Adipocyte (in vitro differentiated cells): ENCODE measurements at regions not wholly inside any gene's neighbourhood (a gene's known extent, or its start where the extent isn't known, plus 50 kb on each side); places are given as distances from the start of the nearest gene placed in this dataset.
A peak's percentile ranks its signal among the peaks of the same experiment; 100 is the strongest.

ENCODE experiments used
- DNase-seq: peaks from one replicate; pipeline ENCODE4 v3.0.0-alpha.2; 2015; ENCODE audit warnings: low read depth
- H3K27me3 ChIP-seq: replicated peaks from 2 replicates; pipeline ENCODE4 v1.7.0; 2013; ENCODE audit warnings: mild to moderate bottlenecking, low read length, moderate library complexity; ENCODE audit not compliant: control insufficient read depth, insufficient read depth
- H3K36me3 ChIP-seq: 2 replicates; pipeline ENCODE4 v1.7.0; 2013; ENCODE audit warnings: low read length, mild to moderate bottlenecking, moderate library complexity; ENCODE audit not compliant: control insufficient read depth, insufficient read depth, severe bottlenecking
- H3K4me1 ChIP-seq: 2 replicates; pipeline ENCODE4 v1.7.0; 2013; ENCODE audit warnings: mild to moderate bottlenecking, low read length, moderate library complexity; ENCODE audit not compliant: control insufficient read depth, insufficient read depth
- H3K4me3 ChIP-seq: 2 replicates; pipeline ENCODE4 v1.7.0; 2013; ENCODE audit warnings: mild to moderate bottlenecking, low read length, moderate library complexity
- H3K9ac ChIP-seq: 2 replicates; pipeline ENCODE4 v1.7.0; 2013; ENCODE audit warnings: mild to moderate bottlenecking, low read length, moderate library complexity
- H3K9me3 ChIP-seq: 2 replicates; pipeline ENCODE4 v1.7.0; 2013; ENCODE audit warnings: mild to moderate bottlenecking, low read length, moderate library complexity; ENCODE audit not compliant: control insufficient read depth

DNA sequence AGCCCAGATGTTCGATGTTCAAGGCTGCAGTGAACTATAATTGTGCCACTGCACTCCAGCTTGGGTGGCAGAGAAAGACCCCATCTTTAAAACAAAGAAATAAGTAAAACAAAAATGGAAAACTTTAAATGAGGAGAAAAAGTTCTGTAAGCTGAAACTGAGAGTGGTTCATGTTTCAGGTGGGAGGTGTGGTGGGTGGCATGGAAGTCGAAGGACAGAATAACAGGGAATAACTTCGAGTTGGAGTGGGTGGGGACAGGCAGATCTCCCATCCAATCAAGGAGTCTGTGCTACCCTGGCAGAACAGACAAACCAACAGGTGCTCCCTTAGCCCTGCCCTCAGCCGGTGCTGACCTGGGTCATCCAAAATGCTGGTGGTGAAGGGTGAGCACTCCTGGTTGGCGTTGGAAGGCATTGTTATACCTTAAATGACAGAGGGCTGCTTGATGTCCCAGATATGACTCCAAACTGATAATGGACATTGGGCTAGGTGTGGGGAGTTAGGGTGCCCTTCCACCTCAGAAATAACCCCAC lies 328.4 kb downstream of the DYSF start:
- no peak for DNase-seq
- Histone ChIP-seq H3K9me3 (no peaks in the 10 kb centered on the region), H3K4me3 (no peak overlapping the region), H3K9ac (no peak overlapping the region), H3K36me3 (no peaks in the 10 kb centered on the region), H3K27me3 (peaks cover 14% of the 10 kb centered on the region), H3K4me1 (peaks cover 15% of the 10 kb centered on the region)

DNA sequence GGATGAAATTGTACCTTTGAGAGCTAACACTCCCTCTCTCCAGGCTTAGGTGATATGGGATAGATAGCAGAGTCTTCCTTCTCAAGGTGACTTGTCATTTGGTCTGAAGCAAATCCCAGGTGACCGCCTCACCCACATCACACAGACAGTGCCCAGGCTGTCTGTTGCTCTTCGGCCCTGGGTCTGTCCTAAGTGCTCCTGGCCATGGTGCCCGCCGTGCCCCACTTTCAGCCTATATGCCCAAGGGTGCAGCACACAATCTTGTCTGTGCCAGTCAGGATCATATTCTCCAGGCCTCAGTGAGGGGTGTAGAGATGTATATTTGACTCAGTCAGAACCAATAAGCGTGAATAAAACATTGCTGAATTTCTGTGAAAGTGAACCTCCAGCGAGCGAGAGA lies 326.8 kb downstream of the DYSF start:
- H3K9ac ChIP-seq = no peak overlapping the region
- H3K36me3 ChIP-seq = no peaks in the 10 kb centered on the region
- H3K9me3 ChIP-seq = no peaks in the 10 kb centered on the region
- peaks cover 12% of the 10 kb centered on the region for H3K4me1 ChIP-seq
- DNase-seq = no peak
- peaks cover 14% of the 10 kb centered on the region for H3K27me3 ChIP-seq
- H3K4me3 ChIP-seq = no peak overlapping the region

DNA sequence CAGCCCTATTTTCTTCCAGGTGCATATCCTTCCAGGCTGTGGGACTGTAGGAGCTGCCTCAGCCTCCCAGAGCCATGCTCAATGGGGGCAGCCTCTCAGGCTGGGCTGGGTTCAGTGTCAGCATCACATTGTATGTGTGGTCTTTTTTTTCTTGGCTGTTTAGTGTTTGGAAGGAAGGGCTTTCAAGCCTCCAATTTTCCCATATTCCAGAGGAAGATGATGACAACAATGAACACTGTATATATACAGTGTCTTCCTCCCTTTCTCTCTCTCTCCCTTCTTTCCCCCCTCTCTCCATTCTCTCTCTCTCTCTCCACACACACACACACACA lies 326.4 kb downstream of the DYSF start:
- peaks cover 8% of the 10 kb centered on the region for H3K4me1 ChIP-seq
- peaks cover 14% of the 10 kb centered on the region for H3K27me3 ChIP-seq
- H3K9me3 ChIP-seq = no peaks in the 10 kb centered on the region
- no peak overlapping the region for H3K4me3 ChIP-seq
- H3K9ac ChIP-seq = no peak overlapping the region
- no peak for DNase-seq
- H3K36me3 ChIP-seq = no peaks in the 10 kb centered on the region

DNA sequence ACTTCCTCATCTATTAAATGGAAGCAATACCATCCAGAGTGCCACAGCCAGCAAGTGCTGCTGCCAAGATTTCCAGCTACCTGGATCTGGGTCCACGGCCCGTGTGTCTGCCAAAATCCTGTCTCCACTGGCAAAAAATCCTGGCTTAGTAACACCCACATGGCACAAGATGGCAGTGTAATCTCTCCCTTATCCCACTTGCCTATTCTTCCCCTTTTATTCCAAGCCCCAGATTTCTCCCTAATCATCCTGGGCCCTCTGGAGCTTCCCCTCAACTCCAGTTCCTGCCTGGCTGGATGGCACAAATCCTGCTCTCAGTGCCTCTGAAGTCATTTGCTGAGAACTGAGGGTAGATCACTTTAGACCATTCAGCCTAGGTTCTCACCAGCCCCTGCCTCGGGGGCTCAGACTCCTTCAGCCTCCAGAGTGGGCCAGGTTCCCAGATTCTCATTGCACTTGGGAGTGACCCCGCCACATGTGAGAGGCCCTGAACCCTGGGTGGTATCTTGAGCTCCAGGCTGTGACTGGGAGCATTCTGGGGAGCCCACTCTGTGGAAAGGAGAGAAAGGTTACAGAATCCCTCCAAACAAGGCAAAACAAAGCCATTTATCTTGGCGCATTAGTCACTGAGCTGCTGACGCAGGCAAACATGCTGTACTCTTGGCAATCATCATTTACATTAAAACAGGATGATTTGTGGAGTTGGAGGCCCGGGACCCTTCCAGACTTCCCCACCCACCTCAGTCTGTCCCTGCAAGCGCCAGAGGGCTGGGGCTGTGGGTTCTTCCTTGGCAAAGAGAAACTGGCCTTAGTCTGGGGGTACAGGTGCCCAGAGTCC lies 325.8 kb downstream of the DYSF start:
- H3K9me3 ChIP-seq = no peaks in the 10 kb centered on the region
- H3K36me3 ChIP-seq = no peaks in the 10 kb centered on the region
- H3K4me1 ChIP-seq = peaks cover 7% of the 10 kb centered on the region
- H3K4me3 ChIP-seq = no peak overlapping the region
- H3K27me3 ChIP-seq = peaks cover 14% of the 10 kb centered on the region
- no peak overlapping the region for H3K9ac ChIP-seq
- DNase-seq = peak; percentile 31

DNA sequence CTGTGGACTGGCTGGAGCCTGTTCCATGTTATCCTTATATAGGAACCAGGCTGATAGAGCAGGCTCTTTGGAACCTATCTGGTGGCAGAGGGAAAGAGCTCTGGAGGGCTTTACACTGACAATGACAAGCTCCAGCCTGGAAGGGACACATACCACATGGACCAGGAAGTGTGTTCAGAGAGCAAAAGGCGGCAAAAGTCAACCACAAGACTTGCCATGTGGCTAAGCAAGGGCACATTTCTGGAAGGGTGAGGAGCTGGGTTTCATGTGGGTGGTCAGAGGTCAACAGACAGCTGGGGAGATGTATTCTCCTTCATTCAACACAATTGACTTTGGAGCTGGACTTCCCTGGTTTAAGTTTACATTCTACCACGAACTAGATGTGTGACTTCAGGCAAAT lies 325.2 kb downstream of the DYSF start:
- Histone ChIP-seq H3K4me1 (peaks cover 7% of the 10 kb centered on the region), H3K4me3 (no peak overlapping the region), H3K36me3 (no peaks in the 10 kb centered on the region), H3K9me3 (no peaks in the 10 kb centered on the region), H3K9ac (no peak overlapping the region), H3K27me3 (peaks cover 14% of the 10 kb centered on the region)
- no peak for DNase-seq

DNA sequence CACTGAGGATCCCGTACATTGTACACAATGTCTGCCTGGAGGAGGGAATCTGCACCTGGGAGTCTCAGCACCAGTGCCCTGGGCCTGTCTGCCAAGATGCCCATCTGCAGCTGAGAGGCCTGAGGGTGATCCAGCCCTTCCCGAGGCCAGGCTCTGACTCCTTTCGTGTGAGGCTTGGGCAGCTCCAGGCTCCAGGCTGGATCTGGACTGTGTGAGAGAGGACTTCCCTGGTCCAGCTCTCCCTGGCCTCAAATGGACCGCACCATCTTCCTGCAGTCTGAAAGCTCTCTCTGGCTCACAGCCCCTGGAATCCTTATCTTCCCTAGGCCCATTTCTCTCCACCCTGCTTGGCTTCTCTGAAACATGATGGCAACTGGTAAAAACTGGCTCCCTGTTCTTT lies 324.6 kb downstream of the DYSF start:
- no peak for DNase-seq
- no peaks in the 10 kb centered on the region for H3K9me3 ChIP-seq
- H3K36me3 ChIP-seq = no peaks in the 10 kb centered on the region
- H3K9ac ChIP-seq = no peak overlapping the region
- H3K4me3 ChIP-seq = no peak overlapping the region
- H3K27me3 ChIP-seq = peaks cover 14% of the 10 kb centered on the region
- peaks cover 7% of the 10 kb centered on the region for H3K4me1 ChIP-seq

DNA sequence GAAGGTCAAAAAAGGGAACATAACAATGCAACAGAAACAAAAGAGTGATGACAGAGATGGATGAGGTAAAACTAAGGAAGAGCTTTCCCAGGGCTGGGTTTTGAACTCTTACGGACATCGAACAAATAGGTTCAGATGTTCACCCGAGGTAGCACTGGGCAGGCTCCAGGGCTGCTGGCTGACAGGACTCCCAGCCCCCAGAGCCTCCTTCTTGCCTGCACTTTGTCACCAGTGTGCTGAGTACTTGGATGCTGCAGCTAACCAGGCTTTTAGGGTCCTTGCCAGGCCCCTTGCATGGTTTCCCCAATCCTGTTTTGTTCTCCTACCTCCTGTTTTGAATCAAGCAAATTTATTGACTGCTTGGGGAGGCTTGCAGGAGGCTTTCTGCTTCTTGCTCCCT lies 322.9 kb downstream of the DYSF start:
- Histone ChIP-seq H3K9me3 (peaks cover 10% of the 10 kb centered on the region), H3K4me3 (no peak overlapping the region), H3K9ac (no peak overlapping the region), H3K27me3 (peaks cover 4% of the 10 kb centered on the region), H3K4me1 (peaks cover 7% of the 10 kb centered on the region), H3K36me3 (no peaks in the 10 kb centered on the region)
- DNase-seq = no peak

DNA sequence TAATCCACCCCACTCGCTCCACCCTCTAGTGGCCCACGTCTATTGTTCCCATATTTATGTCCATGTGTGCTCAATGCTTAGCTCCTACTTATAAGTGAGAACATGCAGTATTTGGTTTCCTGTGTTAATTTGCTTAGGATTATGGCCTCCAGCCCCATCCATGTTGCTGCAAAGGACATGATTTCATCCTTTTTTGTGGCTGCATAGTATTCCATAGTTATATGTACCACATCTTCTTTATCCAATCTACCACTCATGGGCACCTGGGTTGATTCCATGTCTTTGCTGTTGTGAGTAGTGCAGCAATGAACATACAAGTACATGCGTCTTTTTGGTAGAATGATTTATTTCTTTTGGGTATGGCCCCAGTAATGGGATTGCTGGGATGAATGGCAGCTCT lies 319.9 kb downstream of the DYSF start:
- no peaks in the 10 kb centered on the region for H3K27me3 ChIP-seq
- H3K9me3 ChIP-seq = peaks cover 22% of the 10 kb centered on the region
- no peak overlapping the region for H3K9ac ChIP-seq
- DNase-seq = no peak
- no peaks in the 10 kb centered on the region for H3K4me1 ChIP-seq
- H3K4me3 ChIP-seq = no peak overlapping the region
- no peaks in the 10 kb centered on the region for H3K36me3 ChIP-seq

DNA sequence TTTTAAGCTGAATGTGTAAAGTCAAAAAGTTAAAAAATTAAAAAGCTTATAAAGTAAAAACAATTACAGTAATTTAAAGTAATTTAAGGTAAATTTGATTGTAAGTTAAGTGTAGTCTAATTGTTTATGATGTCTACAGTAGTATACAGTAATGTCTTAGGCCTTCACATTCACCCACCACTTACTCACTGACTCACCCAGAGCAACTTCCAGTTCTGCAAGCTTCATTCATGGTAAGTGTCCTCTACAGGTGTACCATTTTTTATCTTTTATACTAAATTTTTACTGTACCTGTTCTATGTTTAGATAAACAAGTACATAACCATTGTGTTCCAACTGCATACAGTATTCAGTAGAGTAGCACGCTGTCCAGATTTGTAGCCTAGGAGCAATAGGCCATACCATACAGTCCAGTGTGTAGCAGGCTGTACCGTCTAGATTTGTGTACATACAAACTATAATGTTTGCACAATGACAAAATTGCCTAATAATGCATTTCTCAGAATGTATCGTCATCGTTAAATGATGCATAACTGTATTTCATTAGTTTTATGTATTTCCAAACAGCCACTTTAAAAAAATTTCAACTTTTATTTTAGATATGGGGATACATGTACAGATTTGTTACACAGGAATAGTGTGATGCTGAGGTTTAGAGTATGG lies 319.3 kb downstream of the DYSF start:
- no peaks in the 10 kb centered on the region for H3K27me3 ChIP-seq
- peaks cover 22% of the 10 kb centered on the region for H3K9me3 ChIP-seq
- DNase-seq = no peak
- no peak overlapping the region for H3K4me3 ChIP-seq
- no peak overlapping the region for H3K9ac ChIP-seq
- no peaks in the 10 kb centered on the region for H3K36me3 ChIP-seq
- no peaks in the 10 kb centered on the region for H3K4me1 ChIP-seq

DNA sequence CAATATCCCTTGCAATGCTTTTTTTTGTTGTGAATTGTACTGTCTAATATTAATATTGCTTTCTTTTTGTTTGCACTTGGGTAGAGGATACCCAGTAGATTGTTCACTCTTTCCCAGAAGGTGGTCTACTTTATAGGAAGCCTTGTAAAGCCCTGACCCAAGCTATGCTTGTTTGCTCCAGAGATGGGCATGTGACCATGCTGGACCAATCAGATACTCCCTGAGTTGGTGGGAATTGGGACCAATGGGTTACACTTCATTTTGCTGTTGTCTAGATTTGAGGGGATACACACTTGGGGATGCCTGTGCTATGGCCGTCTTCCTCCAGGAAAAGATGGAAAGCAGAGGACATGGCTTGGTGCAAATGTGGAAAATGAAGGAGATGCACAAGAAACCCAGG lies 314.3 kb downstream of the DYSF start:
- H3K4me3 ChIP-seq = no peak overlapping the region
- H3K9ac ChIP-seq = no peak overlapping the region
- no peak for DNase-seq
- no peaks in the 10 kb centered on the region for H3K4me1 ChIP-seq
- H3K9me3 ChIP-seq = peaks cover 29% of the 10 kb centered on the region
- H3K36me3 ChIP-seq = no peaks in the 10 kb centered on the region
- no peaks in the 10 kb centered on the region for H3K27me3 ChIP-seq

DNA sequence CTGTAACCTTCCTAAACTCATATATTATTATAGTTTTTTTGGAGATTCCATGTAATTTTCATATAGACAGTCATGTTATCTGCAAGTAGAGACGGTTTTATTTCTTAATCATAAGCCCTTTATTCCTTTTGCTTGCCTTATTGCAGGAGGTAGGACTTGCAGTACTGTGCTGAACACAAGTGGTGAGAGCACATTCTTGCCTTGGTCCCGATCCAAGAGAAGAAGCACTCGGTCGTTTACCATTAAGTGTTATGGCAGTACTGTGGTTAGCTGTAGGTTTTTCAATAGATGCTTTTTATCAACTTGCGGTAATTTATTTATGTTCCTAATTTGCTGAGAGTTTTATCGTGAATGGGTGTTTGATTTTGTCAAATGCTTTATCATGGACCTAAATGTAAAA lies 305.7 kb downstream of the DYSF start:
- H3K27me3 ChIP-seq = no peaks in the 10 kb centered on the region
- no peak overlapping the region for H3K9ac ChIP-seq
- no peaks in the 10 kb centered on the region for H3K9me3 ChIP-seq
- no peaks in the 10 kb centered on the region for H3K36me3 ChIP-seq
- peak; percentile 23 for DNase-seq
- peaks cover 21% of the 10 kb centered on the region for H3K4me1 ChIP-seq
- H3K4me3 ChIP-seq = no peak overlapping the region
